Gastroesophageal sphincter (tissue), 3 donors: ENCODE measurements at regions not wholly inside any gene's neighbourhood (a gene's known extent, or its start where the extent isn't known, plus 50 kb on each side); places are given as distances from the start of the nearest gene placed in this dataset.

Source experiments
- EP300 ChIP-seq: sonication (generic); formaldehyde crosslinking; IDR thresholded peaks from one replicate; pipeline ENCODE4 v1.6.1; 2017; ENCODE audit warnings: antibody characterized with exemption, mild to moderate bottlenecking
- POLR2A ChIP-seq, 2 donors: fragments of 450-650 bp; IDR thresholded peaks; one replicate each; pipeline ENCODE4 v1.6.1; 2017; ENCODE audit warnings: antibody characterized with exemption in 2 of 2, mild to moderate bottlenecking in 2 of 2, moderate library complexity in 1 of 2
- POLR2AphosphoS5 ChIP-seq: sonication (generic); formaldehyde crosslinking; IDR thresholded peaks from one replicate; pipeline ENCODE4 v1.6.1; 2017; ENCODE audit warnings: antibody characterized with exemption
- TF ChIP-seq, protein P1 (sequence below), 4 experiments: fragments of 200-600 bp in 2 of 4; fragments of 450-650 bp in 2 of 4; sonication (generic) in 1 of 4; IDR thresholded peaks; one replicate each; pipeline ENCODE4 v1.5.1; 2017 to 2019; ENCODE audit warnings: antibody characterized with exemption in 4 of 4, mild to moderate bottlenecking in 2 of 4, moderate library complexity in 2 of 4

DNA sequence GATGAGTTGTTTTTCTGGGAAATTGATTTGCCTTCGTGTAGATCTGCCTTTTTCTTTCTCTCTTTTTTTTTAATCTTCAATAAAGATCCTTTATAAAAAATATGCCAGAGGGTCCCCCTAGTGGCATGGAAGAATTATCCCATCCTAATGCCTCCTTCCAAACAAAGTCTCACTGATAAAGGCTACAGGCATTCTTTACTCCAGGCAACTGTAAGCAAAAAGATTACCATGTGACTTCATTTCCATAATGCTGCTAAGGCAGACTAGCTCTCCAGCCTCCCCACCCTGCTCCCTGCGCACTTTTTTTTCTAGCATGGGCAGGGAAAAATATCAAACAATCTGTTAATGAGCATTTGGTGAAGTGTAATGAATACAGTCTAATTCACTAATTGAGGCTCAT is 220.2 kb upstream of the CDH8 start:
- TF ChIP-seq, protein P1, sequence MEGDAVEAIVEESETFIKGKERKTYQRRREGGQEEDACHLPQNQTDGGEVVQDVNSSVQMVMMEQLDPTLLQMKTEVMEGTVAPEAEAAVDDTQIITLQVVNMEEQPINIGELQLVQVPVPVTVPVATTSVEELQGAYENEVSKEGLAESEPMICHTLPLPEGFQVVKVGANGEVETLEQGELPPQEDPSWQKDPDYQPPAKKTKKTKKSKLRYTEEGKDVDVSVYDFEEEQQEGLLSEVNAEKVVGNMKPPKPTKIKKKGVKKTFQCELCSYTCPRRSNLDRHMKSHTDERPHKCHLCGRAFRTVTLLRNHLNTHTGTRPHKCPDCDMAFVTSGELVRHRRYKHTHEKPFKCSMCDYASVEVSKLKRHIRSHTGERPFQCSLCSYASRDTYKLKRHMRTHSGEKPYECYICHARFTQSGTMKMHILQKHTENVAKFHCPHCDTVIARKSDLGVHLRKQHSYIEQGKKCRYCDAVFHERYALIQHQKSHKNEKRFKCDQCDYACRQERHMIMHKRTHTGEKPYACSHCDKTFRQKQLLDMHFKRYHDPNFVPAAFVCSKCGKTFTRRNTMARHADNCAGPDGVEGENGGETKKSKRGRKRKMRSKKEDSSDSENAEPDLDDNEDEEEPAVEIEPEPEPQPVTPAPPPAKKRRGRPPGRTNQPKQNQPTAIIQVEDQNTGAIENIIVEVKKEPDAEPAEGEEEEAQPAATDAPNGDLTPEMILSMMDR (IDR thresholded peaks at IDR 0.05): peak in 1 of 4 experiments; percentile 10
- TF ChIP-seq POLR2A (IDR thresholded peaks at IDR 0.05): no peak
- no peak for TF ChIP-seq POLR2AphosphoS5
- no peak for TF ChIP-seq EP300
